GM21528 (cell line): ENCODE measurements at regions not wholly inside any gene's neighbourhood (a gene's known extent, or its start where the extent isn't known, plus 50 kb on each side); places are given as distances from the start of the nearest gene placed in this dataset.

Source experiments
- ATAC-seq: cut with Tn5 transposase; IDR thresholded peaks from one replicate; pipeline ENCODE4 v1.9.1; 2021; ENCODE audit warnings: mild to moderate bottlenecking, moderate library complexity; ENCODE audit not compliant: unreplicated experiment, low FRiP score

DNA sequence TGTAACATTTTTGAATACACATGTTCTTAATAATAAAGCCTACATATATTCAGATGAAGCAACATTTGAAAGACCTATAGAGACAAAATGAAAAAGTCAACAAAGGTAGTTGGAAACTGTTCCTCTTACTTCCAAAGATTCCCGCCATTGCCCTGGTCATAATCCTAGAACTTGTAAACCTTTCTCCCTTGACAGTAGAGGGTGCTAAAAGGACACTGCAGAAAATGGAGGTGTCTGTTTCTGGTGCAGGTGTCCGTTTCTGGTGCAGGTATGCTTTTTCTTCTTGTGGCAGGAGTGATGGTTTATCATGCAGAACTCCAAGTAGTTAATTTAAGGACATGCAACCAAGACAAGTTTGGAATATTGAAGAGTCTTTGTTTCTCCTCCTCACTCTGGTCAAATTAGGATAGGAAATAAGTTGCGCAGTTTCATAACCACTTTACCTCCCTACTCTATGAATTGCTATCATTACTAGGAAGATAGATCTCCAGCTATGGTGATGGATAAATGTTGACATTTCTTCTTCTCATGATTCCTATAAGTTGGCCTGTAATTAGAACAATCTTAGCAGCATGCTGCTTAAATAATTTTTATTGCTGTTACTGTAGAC is 56.0 kb upstream of the FAM174A start:
- no peak for ATAC-seq

DNA sequence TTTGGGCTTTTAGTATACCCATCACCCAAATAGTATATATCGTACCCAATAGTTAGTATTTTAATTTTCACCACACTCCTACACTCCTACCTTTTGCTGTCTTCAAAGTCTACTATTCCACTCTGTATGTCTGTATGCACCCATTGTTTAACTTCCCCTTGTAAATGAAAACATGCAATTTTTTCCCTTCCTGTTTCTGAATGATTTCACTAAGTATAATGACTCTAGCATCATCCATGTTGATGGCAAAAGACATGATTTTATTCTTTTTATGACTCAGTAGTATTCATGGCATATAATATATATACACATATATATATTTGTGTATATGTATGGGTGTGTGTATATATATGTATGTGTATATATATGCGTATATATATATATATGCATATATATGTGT is 63.1 kb upstream of the FAM174A start:
- no peak for ATAC-seq

GRCh38 chr5:100469767-100470166 is 65.4 kb upstream of the FAM174A start:
- ATAC-seq, result peak; percentile 93

GRCh38 chr5:100464418-100464817 is 70.8 kb upstream of the FAM174A start:
- no peak for ATAC-seq

GRCh38 chr5:100456615-100457014 is 78.6 kb upstream of the FAM174A start:
- no peak for ATAC-seq

DNA sequence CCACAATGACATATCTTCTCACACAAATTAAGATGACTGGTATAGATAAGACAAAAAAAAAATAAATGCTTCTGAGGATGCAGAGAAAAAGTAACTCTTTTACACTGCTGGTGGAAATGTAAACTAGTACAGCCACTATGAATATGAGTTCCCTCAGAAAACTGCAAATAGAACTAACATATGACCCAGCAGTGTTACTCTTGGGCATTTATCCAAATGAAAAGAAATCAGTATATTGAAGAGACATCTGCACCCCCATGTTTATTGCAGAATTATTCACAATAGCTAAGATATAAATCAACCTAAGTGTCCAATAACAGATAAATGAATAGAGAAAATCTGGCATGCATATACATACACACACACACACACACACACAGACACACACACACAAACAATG is 83.0 kb upstream of the FAM174A start:
- ATAC-seq, result no peak

GRCh38 chr5:100448111-100448528 is 87.1 kb upstream of the FAM174A start:
- ATAC-seq, result no peak

GRCh38 chr5:100446879-100447430 is 88.2 kb upstream of the FAM174A start:
- ATAC-seq, result no peak

DNA sequence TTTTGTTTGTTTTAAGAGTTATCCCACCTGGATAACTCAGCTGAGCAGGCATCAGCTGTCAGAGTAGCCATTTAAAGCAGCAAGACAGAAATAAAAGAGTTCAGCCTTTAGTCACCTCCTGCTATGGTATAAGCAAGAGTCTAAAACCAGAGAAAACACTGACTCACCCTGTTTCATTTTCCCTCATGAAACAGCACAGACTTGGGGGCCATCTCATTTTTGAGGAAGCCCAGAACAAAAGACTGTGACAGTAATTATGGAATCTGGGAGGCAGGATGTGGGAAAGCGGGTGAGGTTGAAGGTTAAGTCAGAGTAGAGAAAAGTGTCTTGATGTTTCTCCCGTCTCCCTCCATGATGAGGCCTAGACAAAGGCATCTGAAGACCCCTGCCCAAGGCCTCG is 90.2 kb upstream of the FAM174A start:
- no peak for ATAC-seq

DNA sequence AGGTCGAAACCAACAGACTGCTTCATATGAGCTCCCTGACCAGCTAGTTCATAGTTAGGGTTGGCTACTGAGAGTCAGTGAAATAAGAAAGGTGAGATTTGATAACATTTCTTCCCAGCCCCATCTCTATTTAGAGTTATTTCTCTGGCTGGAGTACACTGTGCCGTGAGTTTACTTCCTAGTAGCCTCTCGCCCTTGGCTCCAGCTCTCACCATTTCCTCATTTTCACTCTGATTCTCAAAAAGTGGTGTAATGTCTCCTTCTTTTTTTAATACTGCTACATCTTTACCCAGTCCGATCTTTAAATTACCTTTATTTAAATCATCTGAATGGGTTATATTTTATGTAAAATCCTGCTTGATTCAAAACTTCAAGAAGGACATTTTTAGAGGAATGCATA is 100.4 kb upstream of the FAM174A start:
- ATAC-seq, result no peak

DNA sequence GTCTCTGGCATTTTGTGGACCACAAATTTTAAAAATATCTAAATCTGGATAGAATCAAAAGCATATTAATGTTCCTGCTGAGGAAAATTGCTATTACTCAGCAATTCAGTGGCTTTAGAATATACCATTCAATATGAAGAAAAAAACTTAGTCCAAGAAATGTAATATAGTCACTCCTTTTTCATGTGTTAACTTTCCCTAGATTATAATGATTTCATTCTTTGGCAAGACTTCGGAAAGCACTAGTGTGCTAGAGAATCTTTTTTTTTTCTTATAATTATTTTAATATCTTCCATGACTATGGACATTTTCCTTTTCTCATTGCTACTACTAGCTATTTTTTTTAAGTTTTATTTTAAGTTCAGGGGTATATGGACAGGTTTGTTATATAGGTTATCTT is 102.4 kb upstream of the FAM174A start:
- no peak for ATAC-seq

DNA sequence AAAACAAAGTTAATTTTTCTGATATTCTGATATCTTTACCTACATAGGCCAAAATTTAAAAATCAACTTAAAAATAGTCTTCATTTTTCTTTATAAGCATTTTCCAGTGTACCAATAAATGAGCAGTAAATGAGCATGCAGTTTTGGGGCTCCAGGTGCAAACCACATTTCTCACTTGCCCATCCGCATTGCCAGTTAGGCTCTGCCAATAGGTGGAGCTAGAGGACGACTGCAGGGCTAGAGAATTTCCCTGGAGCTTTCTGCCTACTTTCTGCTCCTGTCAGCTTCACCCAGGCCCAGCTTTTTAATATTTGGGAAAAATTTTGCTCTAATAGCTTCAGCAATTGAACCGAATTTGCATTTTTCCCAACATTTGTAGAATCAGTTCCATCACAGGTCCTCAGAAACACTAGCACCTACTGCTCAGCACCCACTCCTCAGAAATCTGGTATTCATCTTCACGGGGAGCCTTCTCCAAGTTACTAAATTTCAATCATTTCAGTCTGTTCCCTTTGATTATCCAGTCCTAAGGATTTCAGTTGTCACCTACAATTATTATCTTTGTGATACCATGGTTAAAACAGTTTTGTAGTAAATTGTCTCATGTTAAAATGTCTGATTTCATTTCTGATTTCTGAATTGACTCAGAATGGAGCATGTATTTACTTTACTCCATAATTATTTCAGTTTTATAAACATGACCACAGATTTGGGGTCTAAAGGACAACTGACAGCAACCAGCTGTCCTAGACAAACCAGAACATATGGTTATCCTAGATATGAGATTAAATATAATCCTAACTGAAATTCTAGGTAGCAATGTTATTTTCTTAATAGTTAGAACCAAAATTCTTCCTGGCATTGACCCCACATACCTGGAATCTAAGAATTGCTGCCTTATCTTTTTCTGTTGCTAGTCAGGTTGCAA is 104.6 kb upstream of the FAM174A start:
- peak; percentile 82 for ATAC-seq

- no peak for ATAC-seq
Observed at GRCh38 chr5:100424787-100425186, 110.4 kb upstream of the FAM174A start.

- no peak for ATAC-seq
Observed at GRCh38 chr5:100424017-100424416, 111.2 kb upstream of the FAM174A start.

GRCh38 chr5:100423330-100423729 is 111.8 kb upstream of the FAM174A start:
- no peak for ATAC-seq

GRCh38 chr5:100421360-100421759 is 113.8 kb upstream of the FAM174A start:
- no peak for ATAC-seq

DNA sequence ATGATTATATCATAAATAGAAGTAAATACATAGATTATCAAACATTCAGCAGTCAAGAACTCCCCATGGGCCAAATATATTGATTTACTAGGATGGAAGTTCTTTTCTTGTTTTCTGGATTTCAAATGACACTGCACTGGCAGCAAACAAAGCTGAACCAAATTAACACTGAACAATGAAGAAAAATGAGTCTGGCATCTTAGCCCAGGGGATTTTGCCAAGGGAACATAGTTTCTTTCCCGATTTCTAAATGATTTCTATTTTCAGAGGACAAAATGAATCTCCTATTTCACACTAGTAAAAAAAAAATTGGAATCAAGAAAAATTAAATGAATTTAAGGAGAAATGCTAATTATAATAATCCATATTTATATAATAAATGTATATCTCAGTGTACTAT is 116.9 kb upstream of the FAM174A start:
- ATAC-seq, result no peak

GRCh38 chr5:100409660-100410151 is 125.5 kb upstream of the FAM174A start:
- no peak for ATAC-seq

DNA sequence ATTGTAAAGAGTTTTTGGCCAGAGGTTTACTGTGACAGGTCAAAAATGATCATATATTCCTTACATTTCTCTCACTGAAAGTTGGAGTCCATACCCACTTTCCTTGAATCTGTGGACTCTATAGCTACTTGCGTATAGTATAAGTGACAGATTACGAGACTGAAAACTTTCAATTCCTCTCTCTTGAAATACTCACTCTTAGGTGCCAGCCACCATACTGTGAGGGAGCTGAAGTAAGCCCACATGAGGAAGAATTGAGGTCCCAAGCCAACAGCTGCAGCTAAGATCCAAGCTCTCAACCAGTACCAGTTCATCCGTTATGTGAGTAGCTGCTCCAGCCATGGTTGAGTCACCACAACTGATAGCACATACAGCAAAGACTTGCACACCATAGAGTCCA is 128.1 kb upstream of the FAM174A start:
- ATAC-seq, result no peak

DNA sequence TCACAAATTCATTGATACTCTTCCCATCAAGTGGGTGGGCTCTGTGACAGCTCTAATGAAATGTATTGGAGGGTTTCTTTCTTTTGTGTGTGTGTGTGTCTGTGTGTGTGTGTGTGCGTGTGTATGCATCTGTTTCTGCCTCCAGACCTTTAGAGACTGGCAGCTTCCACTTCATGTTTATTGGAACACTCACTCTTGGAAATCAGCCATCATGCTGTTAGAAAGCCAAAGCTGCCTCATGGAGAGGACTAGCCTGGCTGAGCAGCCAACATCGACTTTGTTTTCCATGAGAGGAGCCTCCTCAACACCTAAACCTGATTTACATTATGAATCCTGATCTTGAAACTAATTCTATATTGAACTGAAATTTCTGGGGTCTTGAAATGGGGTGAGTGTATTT is 128.5 kb upstream of the FAM174A start:
- no peak for ATAC-seq

- ATAC-seq, result no peak
Observed at GRCh38 chr5:100402071-100402470, 133.1 kb upstream of the FAM174A start.

- ATAC-seq, result no peak
Observed at GRCh38 chr5:100401149-100401548, 134.0 kb upstream of the FAM174A start.
